ENCODE measurements at regions not wholly inside any gene's neighbourhood (a gene's known extent, or its start where the extent isn't known, plus 50 kb on each side); places are given as distances from the start of the nearest gene placed in this dataset.
"Not testable (repeated sequence)": the region's sequence is repeated elsewhere in the genome, so short reads cannot be mapped to it uniquely, and the experiment has no call there.

DNA sequence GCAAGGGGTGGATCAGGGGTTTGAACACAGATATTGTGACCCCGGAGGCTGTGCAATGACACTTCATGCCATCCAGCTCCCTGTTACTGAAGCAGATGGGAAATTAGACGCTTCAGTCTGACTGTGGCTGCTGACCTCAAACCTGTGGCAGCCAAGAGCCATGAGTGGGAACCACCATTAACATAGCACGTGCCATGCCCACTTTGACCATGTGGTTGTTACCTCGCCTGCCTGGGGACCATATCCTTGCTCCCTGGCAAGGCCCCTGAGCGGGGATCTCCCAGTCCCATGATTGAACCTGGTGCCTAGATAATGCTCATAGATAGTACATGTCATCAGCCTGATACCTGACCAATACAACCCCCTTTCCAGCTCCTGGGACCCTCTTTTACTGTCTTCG, 68.9 kb downstream of the CYP26B1 start:
- no peak for DNase-seq

- no peak for DNase-seq
Measured at GRCh38 chr2:72077702-72078169, 69.9 kb downstream of the CYP26B1 start.

DNA sequence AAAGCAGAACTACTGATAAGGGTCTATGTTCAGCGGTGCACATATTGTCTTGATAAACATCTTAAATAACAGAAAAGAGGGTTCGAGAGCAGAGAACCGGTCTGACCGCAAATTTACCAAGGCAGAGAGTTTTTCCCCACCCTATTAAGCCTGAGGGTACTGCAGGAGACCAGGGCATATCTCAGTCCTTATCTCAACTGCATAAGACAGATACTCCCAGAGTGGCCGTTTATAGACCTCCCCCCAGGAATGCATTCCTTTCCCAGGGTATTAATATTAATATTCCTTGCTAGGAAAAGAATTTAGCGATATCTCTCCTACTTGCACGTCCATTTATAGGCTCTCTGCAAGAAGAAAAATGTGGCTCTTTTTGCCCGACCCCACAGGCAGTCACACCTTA, 74.3 kb downstream of the CYP26B1 start:
- not testable (repeated sequence) for DNase-seq

DNA sequence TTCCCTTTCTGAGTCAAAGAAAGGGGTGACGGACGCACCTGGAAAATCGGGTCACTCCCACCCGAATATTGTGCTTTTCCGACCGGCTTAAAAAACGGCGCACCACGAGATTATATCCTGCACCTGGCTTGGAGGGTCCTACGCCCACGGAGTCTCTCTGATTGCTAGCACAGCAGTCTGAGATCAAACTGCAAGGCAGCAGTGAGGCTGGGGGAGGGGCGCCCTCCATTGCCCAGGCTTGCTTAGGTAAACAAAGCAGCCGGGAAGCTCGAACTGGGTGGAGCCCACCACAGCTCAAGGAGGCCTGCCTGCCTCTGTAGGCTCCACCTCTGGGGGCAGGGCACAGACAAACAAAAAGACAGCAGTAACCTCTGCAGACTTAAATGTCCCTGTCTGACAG, 83.5 kb downstream of the CYP26B1 start:
- DNase-seq = not testable (repeated sequence)

DNA sequence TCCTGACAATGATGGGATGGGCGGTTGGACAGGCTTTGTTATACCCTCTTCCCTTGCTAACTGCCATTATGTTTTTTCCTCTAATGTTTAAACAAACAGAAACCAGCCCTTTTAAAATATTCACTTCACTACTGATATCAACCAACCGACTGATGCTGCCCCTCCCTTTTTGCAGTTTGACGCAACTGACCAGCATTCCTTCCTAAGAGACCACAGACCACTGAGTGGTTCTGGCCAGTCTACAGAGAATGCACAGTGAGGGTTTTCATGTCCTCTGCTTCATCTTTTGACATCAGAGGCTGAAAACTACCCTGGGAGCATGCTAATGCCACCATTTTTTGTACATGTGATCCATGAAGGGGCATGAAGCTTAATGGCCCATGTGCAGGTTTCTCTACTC, 85.3 kb downstream of the CYP26B1 start:
- no peak for DNase-seq

DNA sequence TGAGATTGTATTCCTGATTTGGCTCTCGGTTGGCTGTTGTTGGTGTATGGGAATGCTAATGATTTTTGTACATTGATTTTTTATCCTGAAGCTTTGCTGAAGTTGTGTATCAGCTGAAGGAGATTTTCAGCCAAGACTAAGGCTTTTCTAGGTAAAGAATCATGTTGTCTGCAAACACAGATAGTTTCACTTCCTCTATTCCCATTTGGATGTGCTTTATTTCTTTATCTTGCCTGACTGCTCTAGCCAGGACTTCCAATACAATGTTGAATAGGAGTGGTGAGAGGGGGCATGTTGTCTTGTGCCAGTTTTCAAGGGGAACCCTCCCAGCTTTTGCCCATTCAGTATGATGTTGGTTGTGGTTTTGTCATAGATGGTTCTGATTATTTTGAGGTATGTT, 90.4 kb downstream of the CYP26B1 start:
- DNase-seq = no peak

DNA sequence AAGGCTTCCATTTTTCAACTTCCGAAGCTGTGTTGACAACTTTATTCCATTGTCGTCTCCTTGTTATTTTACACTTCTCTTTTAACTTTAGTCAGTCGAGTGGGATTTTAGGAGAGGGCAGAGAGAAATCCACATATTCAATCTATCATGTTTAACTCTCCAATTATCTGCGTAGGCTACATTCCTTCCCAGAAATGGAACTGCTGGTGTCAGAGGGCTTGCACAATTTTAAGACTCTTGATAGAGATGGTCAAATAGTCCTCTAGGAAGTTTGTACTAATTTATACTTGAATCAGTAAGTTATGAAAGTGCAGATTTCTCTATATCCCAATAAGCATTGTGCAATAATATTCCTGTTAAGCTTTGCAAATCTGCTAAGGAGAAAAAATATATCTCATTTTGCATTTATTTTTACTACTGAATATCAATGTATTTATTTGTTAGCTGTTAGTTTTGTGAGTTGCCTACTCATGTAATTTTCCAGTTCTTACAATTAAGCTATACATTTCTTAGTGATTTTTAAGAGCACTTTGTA, 95.6 kb downstream of the CYP26B1 start:
- no peak for DNase-seq

DNA sequence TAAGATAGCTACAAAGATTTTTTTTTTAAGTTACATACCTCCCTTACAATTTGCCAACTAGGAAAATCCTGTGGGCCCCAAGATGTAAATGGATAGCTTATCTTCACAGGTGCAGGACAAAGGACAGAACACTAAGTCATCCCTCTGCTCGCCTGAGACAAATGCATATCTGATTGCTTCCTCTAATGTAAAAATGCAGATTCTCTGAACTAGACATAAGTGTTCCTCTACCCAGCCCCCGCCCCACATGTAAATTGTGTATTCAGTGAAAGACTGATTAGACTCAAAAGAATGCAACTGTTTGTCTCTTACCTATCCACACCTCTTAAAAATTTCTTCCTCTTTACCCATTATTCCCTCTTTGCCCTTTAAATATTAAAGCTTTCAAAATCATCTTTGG, 96.5 kb downstream of the CYP26B1 start:
- DNase-seq = no peak

- no peak for DNase-seq
Measured at GRCh38 chr2:72050734-72051133, 96.9 kb downstream of the CYP26B1 start.

- no peak for DNase-seq
Measured at GRCh38 chr2:72048881-72049477, 98.7 kb downstream of the CYP26B1 start.

DNA sequence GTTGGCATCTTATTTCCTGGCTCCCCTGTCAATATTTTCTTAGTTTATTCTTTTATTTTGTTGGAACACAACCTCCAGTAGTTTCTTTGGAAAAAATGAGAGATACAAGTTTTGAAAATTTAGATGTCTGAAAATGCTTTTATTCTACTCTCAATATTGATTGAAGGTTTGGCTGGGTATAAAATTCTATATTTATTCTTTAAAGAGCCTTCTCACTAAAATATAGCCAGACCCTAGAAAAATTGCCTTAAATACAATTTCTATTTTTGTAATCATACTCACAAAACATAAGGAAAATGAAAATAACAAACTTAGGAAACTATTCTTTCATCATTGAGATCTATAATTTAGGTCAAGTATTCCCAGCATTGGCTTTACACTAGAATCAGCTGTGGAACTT, 103.7 kb downstream of the CYP26B1 start:
- DNase-seq = no peak

GRCh38 chr2:72041638-72042111, 106.0 kb downstream of the CYP26B1 start:
- DNase-seq = no peak

- DNase-seq = no peak
Measured at GRCh38 chr2:72040629-72041571, 106.8 kb downstream of the CYP26B1 start.

- no peak for DNase-seq
Measured at GRCh38 chr2:72038524-72038923, 109.1 kb downstream of the CYP26B1 start.

DNA sequence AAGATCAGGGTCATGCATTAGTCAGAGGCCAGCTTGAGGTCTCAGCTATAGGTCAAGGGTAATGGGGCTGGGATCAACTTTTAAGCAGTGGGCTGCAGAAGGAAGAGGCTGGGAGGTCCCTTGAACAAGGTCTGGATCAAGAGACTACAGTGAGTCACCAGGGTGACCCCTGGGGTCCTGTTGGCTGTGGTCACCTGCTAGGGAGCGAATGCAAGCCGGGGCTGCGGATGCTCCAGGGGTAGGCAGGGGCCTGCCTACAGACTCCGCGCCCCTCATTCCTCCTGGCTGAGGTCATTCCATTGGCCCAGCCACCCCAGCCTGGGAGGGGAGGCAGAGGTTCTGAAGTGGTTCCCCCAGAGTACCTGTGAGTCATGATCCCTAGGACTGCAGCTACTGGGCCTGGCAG, 110.4 kb downstream of the CYP26B1 start:
- DNase-seq = no peak

- no peak for DNase-seq
Measured at GRCh38 chr2:72036595-72036994, 111.1 kb downstream of the CYP26B1 start.

- no peak for DNase-seq
Measured at GRCh38 chr2:72036173-72036545, 111.5 kb downstream of the CYP26B1 start.

- DNase-seq = no peak
Measured at GRCh38 chr2:72035518-72036172, 112.0 kb downstream of the CYP26B1 start.

DNA sequence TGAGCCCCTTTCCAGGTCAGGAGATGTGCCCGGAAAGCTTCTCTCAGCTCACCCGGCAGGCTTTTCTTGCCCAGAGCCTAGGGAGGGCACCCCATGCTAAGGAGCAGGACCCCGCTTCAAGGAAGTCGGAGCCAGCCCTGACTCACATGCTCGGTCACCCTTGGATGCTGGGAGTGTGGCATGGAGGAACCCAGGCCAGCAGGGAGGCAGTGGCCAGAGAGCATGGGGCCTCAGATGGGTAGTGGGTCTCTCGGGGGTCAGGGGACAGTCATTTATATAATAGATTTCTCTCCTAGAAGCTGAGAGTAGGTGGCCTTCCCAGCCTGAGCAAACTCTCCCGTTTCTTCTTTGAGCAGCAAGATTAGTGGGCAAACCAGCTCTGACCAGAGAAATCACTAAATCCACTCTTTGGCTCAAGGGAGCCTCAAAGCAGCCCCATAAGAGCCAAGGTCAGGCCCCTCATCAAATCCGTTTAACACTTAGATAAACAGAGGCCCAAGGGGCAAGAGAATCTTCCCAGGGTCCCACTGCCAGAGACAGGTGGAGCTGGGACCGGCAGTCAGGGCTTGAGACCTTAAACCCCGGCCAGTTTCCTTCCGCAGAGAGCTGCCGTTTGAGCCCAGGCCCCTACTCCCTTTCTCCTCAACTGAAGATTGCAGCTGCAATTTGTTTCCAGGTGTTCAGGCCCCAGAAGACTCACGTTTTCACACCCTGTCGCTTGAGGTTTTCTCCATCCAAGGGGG, 113.1 kb downstream of the CYP26B1 start:
- no peak for DNase-seq

DNA sequence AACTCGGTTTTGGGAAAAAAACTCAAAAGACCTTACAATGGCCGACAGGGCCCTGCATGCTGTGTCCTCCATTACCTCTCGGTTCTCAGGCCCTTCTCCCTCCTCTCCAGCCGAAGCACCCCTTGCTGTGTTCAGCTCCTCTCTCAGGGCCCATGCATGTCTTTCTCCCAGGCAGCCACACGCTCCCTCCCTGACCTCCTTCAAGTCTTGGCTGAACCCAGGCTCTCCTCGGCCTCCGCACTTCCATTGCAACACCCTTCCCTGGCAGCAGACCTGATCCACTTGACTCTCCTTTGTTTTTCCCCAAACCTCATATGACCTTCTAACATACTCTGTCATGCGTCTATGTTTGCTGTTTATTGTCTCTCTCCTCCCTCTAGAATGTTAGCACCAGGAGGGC, 114.0 kb downstream of the CYP26B1 start:
- DNase-seq = no peak

- DNase-seq = no peak
Measured at GRCh38 chr2:72032481-72033041, 115.1 kb downstream of the CYP26B1 start.

Measured in NCI-H2227 treated with DMSO at 0.1 percent for 48 hours (cell line).